HUES6 (cell line): ENCODE measurements at regions not wholly inside any gene's neighbourhood (a gene's known extent, or its start where the extent isn't known, plus 50 kb on each side); places are given as distances from the start of the nearest gene placed in this dataset.
"Not testable (repeated sequence)": the region's sequence is repeated elsewhere in the genome, so short reads cannot be mapped to it uniquely, and the experiment has no call there.

ENCODE experiments used
- H3K27ac ChIP-seq: 2 replicates; pipeline ENCODE4 v1.7.0; 2013; ENCODE audit warnings: low read depth, mild to moderate bottlenecking, low read length, inconsistent platforms
- H3K27me3 ChIP-seq: 2 replicates; pipeline ENCODE4 v1.6.1; 2013; ENCODE audit warnings: low read length; ENCODE audit not compliant: control insufficient read depth, insufficient read depth
- H3K36me3 ChIP-seq: 2 replicates; pipeline ENCODE4 v1.6.1; 2013; ENCODE audit warnings: low read length; ENCODE audit not compliant: control insufficient read depth, insufficient read depth
- H3K4me1 ChIP-seq: 2 replicates; pipeline ENCODE4 v1.6.1; 2013; ENCODE audit warnings: low read length; ENCODE audit not compliant: control insufficient read depth, insufficient read depth
- H3K4me3 ChIP-seq: 2 replicates; pipeline ENCODE4 v1.5.1; 2013; ENCODE audit warnings: low read depth, low read length
- H3K9ac ChIP-seq: one replicate; pipeline ENCODE4 v1.6.1; 2013; ENCODE audit warnings: mild to moderate bottlenecking, low read length
- H3K9me3 ChIP-seq: 2 replicates; pipeline ENCODE4 v1.6.1; 2013; ENCODE audit warnings: low read depth, low read length; ENCODE audit not compliant: control insufficient read depth, insufficient read depth

DNA sequence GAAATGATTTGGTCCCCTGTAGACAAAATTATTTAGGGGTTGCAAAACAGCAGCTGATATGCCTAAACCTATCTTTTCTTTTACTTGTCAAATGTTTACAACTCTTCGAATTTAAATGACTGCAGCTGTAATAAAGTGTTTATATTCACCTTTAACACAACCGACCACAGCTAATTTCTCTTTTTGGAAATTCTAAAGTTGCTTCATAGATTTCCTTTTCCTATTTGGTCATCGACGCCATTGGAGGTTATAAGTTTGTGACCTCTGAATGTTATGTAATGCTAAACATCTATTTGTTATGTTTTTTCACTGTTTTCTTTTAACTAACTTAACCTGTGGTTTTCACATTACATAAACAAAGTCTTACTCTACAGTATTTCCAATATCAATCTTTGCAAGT, 1094.9 kb upstream of the EPHA6 start:
- Histone ChIP-seq H3K4me3 (no peak overlapping the region), H3K9me3 (no peaks in the 10 kb centered on the region), H3K36me3 (no peaks in the 10 kb centered on the region), H3K9ac (no peak overlapping the region), H3K27me3 (no peaks in the 10 kb centered on the region), H3K27ac (no peak overlapping the region), H3K4me1 (peaks cover 3% of the 10 kb centered on the region; the same call in 1 of the 2 replicates)

DNA sequence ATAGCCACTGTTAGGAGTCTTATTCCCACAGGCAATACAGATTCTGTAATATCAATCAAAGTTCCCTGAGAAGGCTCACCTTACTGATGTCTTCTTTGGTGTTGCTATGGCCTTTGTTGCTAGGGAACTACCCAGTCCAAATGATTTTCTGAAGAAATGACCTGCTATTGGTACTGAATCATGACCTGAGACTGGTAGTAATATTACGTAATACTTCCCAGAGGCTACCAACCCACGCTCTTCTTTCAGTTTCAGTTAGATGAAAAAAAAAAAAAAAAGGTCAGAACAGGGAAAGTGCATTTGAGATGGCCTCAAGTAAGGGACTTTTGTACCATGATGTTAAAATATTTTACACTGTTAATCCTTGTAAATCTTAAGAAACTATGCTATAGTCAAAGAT, 1092.5 kb upstream of the EPHA6 start:
- Histone ChIP-seq H3K9ac (no peak overlapping the region), H3K27ac (no peak overlapping the region), H3K36me3 (no peaks in the 10 kb centered on the region), H3K4me3 (no peak overlapping the region), H3K27me3 (no peaks in the 10 kb centered on the region), H3K9me3 (no peaks in the 10 kb centered on the region), H3K4me1 (no peaks in the 10 kb centered on the region; the same call in 1 of the 2 replicates)

- H3K27ac ChIP-seq = no peak overlapping the region
- no peaks in the 10 kb centered on the region for H3K4me1 ChIP-seq
- H3K4me3 ChIP-seq = no peak overlapping the region
- no peak overlapping the region for H3K9ac ChIP-seq
- H3K27me3 ChIP-seq = no peaks in the 10 kb centered on the region
- no peaks in the 10 kb centered on the region for H3K9me3 ChIP-seq
- H3K36me3 ChIP-seq = no peaks in the 10 kb centered on the region
These were observed 1088.6 kb upstream of the EPHA6 start for GRCh38 chr3:95725770-95726169.

- no peaks in the 10 kb centered on the region for H3K36me3 ChIP-seq
- H3K4me3 ChIP-seq = no peak overlapping the region
- no peak overlapping the region for H3K27ac ChIP-seq
- H3K9me3 ChIP-seq = no peaks in the 10 kb centered on the region
- no peaks in the 10 kb centered on the region for H3K27me3 ChIP-seq
- no peak overlapping the region for H3K9ac ChIP-seq
- no peaks in the 10 kb centered on the region for H3K4me1 ChIP-seq
These were observed 1082.6 kb upstream of the EPHA6 start for GRCh38 chr3:95731753-95732152.

GRCh38 chr3:95733336-95733735, 1081.1 kb upstream of the EPHA6 start:
- Histone ChIP-seq H3K4me3 (no peak overlapping the region), H3K9ac (no peak overlapping the region), H3K4me1 (peaks cover 6% of the 10 kb centered on the region; the same call in 1 of the 2 replicates), H3K36me3 (no peaks in the 10 kb centered on the region), H3K9me3 (no peaks in the 10 kb centered on the region), H3K27me3 (no peaks in the 10 kb centered on the region), H3K27ac (no peak overlapping the region)

- Histone ChIP-seq H3K4me1 (peaks cover 6% of the 10 kb centered on the region; the same call in 1 of the 2 replicates), H3K27me3 (no peaks in the 10 kb centered on the region), H3K36me3 (no peaks in the 10 kb centered on the region), H3K9ac (no peak overlapping the region), H3K9me3 (peaks cover 12% of the 10 kb centered on the region; the same call in 1 of the 2 replicates), H3K4me3 (no peak overlapping the region), H3K27ac (no peak overlapping the region)
These were observed 1076.3 kb upstream of the EPHA6 start for GRCh38 chr3:95738045-95738444.

- H3K9me3 ChIP-seq = peaks cover 17% of the 10 kb centered on the region
- H3K27me3 ChIP-seq, H3K9ac ChIP-seq, H3K36me3 ChIP-seq, H3K4me1 ChIP-seq, H3K4me3 ChIP-seq, H3K27ac ChIP-seq: not testable (repeated sequence)
These were observed 1069.5 kb upstream of the EPHA6 start for GRCh38 chr3:95744896-95745295.

DNA sequence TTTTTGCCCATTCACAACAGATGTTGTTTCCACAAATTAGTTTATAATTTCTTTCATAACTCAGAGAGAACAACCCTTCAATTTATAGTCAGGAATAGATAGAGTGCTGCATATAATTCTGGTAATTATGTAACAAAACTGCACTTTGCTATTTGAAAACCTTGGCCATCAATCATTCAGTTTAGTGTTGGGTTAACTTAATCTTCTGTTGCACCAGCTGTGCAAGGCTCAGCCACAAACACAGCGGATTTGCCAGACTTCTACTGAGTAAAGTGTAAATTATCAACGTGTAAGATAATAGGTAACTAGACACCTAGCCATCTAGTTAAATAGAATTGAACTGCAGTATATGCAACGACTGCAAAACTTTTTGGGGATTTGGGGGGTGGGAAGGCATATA, 1064.3 kb upstream of the EPHA6 start:
- no peak overlapping the region for H3K27ac ChIP-seq

GRCh38 chr3:95751509-95751908, 1062.9 kb upstream of the EPHA6 start:
- Histone ChIP-seq H3K4me1 (no peaks in the 10 kb centered on the region), H3K27me3 (no peaks in the 10 kb centered on the region), H3K36me3 (no peaks in the 10 kb centered on the region), H3K9me3 (no peaks in the 10 kb centered on the region), H3K27ac (no peak overlapping the region), H3K4me3 (no peak overlapping the region), H3K9ac (no peak overlapping the region)

More for the DNA sequence above, 1064.3 kb upstream of the EPHA6 start:
- Histone ChIP-seq H3K4me1 (no peaks in the 10 kb centered on the region), H3K36me3 (no peaks in the 10 kb centered on the region), H3K4me3 (no peak overlapping the region), H3K27me3 (no peaks in the 10 kb centered on the region), H3K9ac (no peak overlapping the region), H3K9me3 (0 out of 2 replicates have a peak, but pooled peaks cover 2% of the 10 kb centered on the region)

GRCh38 chr3:95752199-95752598, 1062.2 kb upstream of the EPHA6 start:
- no peaks in the 10 kb centered on the region for H3K27me3 ChIP-seq
- no peaks in the 10 kb centered on the region for H3K4me1 ChIP-seq
- no peak overlapping the region for H3K9ac ChIP-seq
- no peak overlapping the region for H3K4me3 ChIP-seq
- H3K9me3 ChIP-seq = no peaks in the 10 kb centered on the region
- no peak overlapping the region for H3K27ac ChIP-seq
- H3K36me3 ChIP-seq = no peaks in the 10 kb centered on the region

- no peaks in the 10 kb centered on the region for H3K27me3 ChIP-seq
- H3K9ac ChIP-seq = no peak overlapping the region
- H3K36me3 ChIP-seq = no peaks in the 10 kb centered on the region
- H3K4me1 ChIP-seq = no peaks in the 10 kb centered on the region
- no peaks in the 10 kb centered on the region for H3K9me3 ChIP-seq
- no peak overlapping the region for H3K4me3 ChIP-seq
- no peak overlapping the region for H3K27ac ChIP-seq
These were observed 1055.7 kb upstream of the EPHA6 start for GRCh38 chr3:95758707-95759106.
